SU-DHL-6 (cell line): ENCODE measurements at regions not wholly inside any gene's neighbourhood (a gene's known extent, or its start where the extent isn't known, plus 50 kb on each side); places are given as distances from the start of the nearest gene placed in this dataset.

ENCODE experiments used
- EZH2phosphoT487 ChIP-seq: fragments of 200-600 bp; sonication (generic), shearing (Covaris generic); conservative IDR thresholded peaks from 2 replicates; pipeline ENCODE4 v1.6.1; 2018; ENCODE audit warnings: mild to moderate bottlenecking, antibody characterized with exemption, low read length, moderate library complexity, mixed read lengths
- TF ChIP-seq, protein P1 (sequence below): fragments of 200-600 bp; sonication (generic); IDR thresholded peaks from one replicate; pipeline ENCODE4 v1.5.1; 2017; ENCODE audit warnings: antibody characterized with exemption, mild to moderate bottlenecking, low read length, moderate library complexity; ENCODE audit not compliant: insufficient read depth, poor library complexity, severe bottlenecking

DNA sequence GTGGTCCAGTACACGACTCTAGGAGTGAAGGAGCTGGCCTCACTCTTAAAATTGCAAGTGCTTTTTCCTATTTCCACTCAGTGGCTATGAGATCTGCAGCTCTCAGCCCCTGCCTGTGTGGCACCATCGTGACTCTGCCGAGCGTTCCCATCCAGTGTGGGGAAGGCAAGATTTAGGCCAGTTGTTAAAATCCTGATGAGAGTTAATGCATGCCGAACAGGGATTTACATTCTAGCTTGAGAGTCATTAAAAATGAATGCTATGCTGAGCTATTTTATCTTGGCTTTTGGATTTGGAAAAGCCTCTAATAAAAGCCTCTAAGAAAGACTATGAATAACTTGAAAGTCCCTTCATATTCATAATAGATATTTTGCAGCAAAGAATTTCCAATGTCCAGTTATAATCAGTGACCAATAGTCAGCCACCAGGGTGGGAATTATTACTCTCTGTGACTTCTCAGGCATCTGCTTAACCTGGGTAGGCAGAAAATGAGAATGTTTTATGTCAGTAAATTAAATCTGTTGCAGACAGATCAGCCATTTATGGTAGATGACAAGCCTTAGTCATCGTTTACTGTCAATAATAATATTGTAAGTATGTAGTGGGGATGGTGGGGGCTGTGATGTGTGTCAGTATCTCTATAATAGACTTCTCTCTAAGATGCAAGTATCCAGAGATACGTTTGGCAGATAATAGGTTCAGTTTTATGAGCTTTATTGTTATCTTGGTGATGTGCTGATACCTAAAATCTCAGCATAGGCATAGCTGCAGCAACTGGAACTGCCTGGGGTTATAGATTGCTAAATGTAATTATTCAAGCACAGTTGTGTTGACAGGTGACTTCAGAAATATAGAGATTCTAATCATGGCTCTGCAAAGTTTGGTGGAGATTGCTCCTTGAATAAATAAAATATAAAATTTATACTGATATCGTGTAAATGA, 207.8 kb downstream of the SOCS6 start:
- TF ChIP-seq, protein P1, sequence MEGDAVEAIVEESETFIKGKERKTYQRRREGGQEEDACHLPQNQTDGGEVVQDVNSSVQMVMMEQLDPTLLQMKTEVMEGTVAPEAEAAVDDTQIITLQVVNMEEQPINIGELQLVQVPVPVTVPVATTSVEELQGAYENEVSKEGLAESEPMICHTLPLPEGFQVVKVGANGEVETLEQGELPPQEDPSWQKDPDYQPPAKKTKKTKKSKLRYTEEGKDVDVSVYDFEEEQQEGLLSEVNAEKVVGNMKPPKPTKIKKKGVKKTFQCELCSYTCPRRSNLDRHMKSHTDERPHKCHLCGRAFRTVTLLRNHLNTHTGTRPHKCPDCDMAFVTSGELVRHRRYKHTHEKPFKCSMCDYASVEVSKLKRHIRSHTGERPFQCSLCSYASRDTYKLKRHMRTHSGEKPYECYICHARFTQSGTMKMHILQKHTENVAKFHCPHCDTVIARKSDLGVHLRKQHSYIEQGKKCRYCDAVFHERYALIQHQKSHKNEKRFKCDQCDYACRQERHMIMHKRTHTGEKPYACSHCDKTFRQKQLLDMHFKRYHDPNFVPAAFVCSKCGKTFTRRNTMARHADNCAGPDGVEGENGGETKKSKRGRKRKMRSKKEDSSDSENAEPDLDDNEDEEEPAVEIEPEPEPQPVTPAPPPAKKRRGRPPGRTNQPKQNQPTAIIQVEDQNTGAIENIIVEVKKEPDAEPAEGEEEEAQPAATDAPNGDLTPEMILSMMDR, result no peak
- no peak for TF ChIP-seq EZH2phosphoT487
